Right lobe of liver (tissue), 4 donors: ENCODE measurements at regions not wholly inside any gene's neighbourhood (a gene's known extent, or its start where the extent isn't known, plus 50 kb on each side); places are given as distances from the start of the nearest gene placed in this dataset.
"Not testable (repeated sequence)": the region's sequence is repeated elsewhere in the genome, so short reads cannot be mapped to it uniquely, and the experiment has no call there.

Experiments used
- POLR2A ChIP-seq: fragments of 450-650 bp; IDR thresholded peaks from one replicate; pipeline ENCODE4 v1.6.1; 2017; ENCODE audit warnings: antibody characterized with exemption, mild to moderate bottlenecking
- TF ChIP-seq, protein P1 (sequence below), 4 donors: fragments of 200-600 bp in 3 of 4; fragments of 450-650 bp in 1 of 4; IDR thresholded peaks; one replicate each; pipeline versions ENCODE4 v1.5.1 to v1.8.0; 2016 to 2022; ENCODE audit warnings: antibody characterized with exemption in 4 of 4, mild to moderate bottlenecking in 2 of 4
- donor health status: DM: no; HTN: no; CAD: no.
- donor health status: DM: no; HTN: no; CAD: no.
- donor health status: DM: no; HTN: yes; CAD: no.

DNA sequence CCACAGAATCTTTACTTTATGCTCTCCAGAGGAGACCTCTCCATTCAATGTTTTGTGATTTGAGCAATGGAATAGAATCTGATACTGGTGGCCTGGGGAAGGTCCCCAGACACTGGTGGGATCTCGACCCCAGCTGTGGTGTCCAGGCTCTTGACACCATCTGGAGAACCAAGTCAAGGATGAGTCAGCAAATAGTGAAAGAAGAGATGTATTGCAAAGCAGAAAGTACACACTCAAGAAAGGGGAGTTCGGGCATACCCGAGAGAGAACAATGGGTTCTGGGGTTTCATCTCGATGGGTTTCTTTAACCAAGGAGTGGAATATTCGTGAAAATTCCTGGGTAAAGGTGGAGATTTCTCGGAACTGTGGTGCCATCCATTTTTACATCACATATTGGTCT lies 146.3 kb upstream of the NOTCH2NLA start:
- TF ChIP-seq POLR2A = not testable (repeated sequence)
- TF ChIP-seq, protein P1, sequence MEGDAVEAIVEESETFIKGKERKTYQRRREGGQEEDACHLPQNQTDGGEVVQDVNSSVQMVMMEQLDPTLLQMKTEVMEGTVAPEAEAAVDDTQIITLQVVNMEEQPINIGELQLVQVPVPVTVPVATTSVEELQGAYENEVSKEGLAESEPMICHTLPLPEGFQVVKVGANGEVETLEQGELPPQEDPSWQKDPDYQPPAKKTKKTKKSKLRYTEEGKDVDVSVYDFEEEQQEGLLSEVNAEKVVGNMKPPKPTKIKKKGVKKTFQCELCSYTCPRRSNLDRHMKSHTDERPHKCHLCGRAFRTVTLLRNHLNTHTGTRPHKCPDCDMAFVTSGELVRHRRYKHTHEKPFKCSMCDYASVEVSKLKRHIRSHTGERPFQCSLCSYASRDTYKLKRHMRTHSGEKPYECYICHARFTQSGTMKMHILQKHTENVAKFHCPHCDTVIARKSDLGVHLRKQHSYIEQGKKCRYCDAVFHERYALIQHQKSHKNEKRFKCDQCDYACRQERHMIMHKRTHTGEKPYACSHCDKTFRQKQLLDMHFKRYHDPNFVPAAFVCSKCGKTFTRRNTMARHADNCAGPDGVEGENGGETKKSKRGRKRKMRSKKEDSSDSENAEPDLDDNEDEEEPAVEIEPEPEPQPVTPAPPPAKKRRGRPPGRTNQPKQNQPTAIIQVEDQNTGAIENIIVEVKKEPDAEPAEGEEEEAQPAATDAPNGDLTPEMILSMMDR (IDR thresholded peaks at IDR 0.05) = not testable (repeated sequence)
